GM18520 (cell line): ENCODE measurements at regions not wholly inside any gene's neighbourhood (a gene's known extent, or its start where the extent isn't known, plus 50 kb on each side); places are given as distances from the start of the nearest gene placed in this dataset.

ENCODE experiments used
- ATAC-seq: cut with Tn5 transposase; IDR thresholded peaks from one replicate; pipeline ENCODE4 v1.9.1; 2021; ENCODE audit not compliant: unreplicated experiment

GRCh38 chr5:126354858-126355731 lies 68.1 kb upstream of the GRAMD2B start:
- no peak for ATAC-seq

- no peak for ATAC-seq
Measured at GRCh38 chr5:126355940-126356339, 67.3 kb upstream of the GRAMD2B start.

GRCh38 chr5:126357585-126358342 lies 65.4 kb upstream of the GRAMD2B start:
- ATAC-seq = no peak

GRCh38 chr5:126358525-126358924 lies 64.7 kb upstream of the GRAMD2B start:
- ATAC-seq = peak; percentile 86

- no peak for ATAC-seq
Measured at GRCh38 chr5:126359884-126360283, 63.3 kb upstream of the GRAMD2B start.

GRCh38 chr5:126360467-126360866 lies 62.7 kb upstream of the GRAMD2B start:
- ATAC-seq = peak; percentile 20

- ATAC-seq = no peak
Measured at GRCh38 chr5:126363658-126364057, 59.6 kb upstream of the GRAMD2B start.

GRCh38 chr5:126364206-126364902 lies 58.9 kb upstream of the GRAMD2B start:
- ATAC-seq = no peak

GRCh38 chr5:126365446-126366198 lies 57.6 kb upstream of the GRAMD2B start:
- ATAC-seq = no peak

- no peak for ATAC-seq
Measured at GRCh38 chr5:126366199-126366560, 57.0 kb upstream of the GRAMD2B start.

- peak; percentile 43 for ATAC-seq
Measured at GRCh38 chr5:126368239-126368812, 54.9 kb upstream of the GRAMD2B start.

GRCh38 chr5:126369083-126369482 lies 54.1 kb upstream of the GRAMD2B start:
- no peak for ATAC-seq

GRCh38 chr5:126369995-126370731 lies 53.0 kb upstream of the GRAMD2B start:
- ATAC-seq = no peak

- ATAC-seq = no peak
Measured at GRCh38 chr5:126370796-126371718, 52.2 kb upstream of the GRAMD2B start.

- no peak for ATAC-seq
Measured at GRCh38 chr5:126373375-126374108, 49.7 kb upstream of the GRAMD2B start.
